ENCODE measurements at regions not wholly inside any gene's neighbourhood (a gene's known extent, or its start where the extent isn't known, plus 50 kb on each side); places are given as distances from the start of the nearest gene placed in this dataset.

GRCh38 chr4:3818371-3818770, 52.2 kb downstream of the ADRA2C start:
- DNase-seq: no peak

DNA sequence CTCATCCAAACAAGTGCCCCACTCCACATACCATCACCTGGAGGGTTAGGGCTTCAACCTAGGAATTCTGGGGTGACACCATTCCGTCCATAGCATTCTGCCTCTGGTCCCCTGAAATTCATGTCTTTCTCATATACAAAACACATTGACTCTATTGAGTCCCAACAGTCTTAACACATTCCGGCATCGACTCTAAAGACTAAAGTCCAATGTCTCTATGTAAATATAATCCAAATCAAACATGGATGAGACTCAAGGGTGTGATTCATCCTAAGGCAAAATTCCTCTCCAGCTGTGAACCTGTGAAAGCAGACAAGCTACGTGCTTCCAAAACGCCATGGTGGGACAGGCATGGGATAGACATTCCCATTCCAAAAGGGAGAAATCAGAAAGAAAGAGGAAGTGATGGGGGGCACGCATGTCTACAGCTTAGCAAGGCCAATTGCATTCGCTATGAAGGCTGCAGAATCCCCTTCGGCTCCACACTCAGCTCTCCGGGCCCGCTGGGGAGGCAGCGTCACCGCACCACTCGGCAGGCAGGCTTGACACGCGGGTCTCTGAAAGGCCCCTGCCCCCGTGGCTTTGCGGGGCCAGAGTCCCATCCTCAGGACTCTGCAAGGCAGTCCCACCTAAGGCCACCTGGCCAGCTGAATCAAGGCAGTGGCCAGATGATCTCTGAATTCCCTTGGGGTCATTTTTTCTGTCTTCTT, 53.2 kb downstream of the ADRA2C start:
- DNase-seq: no peak

DNA sequence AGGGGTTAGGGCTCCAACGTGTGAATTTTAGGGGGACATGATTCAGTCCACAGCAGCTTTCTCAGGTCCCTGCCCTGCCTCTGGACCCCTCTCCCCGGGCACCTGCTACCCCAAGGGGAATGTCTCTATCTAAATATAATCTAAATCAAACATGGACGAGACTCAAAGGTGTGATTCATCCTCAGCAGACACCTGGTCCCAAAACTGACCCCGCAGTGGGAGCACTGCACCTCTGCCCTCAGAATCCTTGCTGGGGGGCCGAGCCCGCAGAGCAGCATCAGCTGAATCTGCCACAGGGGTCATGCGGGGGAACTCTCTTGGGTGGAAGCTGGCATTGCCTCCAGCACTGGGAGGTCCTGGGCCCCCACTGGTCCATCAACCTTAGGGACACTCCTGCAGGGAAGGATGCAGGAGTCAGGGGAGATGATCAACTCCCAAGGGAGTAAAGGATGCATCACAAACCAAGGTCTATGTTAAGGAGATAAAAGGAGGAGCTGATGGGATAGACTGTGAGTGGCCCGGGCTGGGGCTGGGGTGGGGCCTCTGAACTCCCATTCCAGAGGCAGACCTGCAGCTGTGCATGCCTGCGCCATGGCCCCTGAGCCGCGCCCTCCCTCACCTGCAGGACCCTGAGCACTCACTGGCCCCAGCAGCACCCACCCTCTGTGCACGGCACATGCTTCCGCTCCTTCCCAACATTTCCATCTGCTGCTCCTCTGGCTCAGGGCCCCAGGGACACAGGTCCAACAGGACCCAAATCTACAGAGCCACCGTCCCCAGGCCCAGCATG, 54.0 kb downstream of the ADRA2C start:
- DNase-seq: no peak

GRCh38 chr4:3820806-3821579, 54.8 kb downstream of the ADRA2C start:
- no peak for DNase-seq

GRCh38 chr4:3821580-3822229, 55.5 kb downstream of the ADRA2C start:
- DNase-seq: no peak

- DNase-seq: no peak
Measured at GRCh38 chr4:3822230-3822947, 56.2 kb downstream of the ADRA2C start.

- DNase-seq: no peak
Measured at GRCh38 chr4:3823496-3824341, 57.5 kb downstream of the ADRA2C start.

- no peak for DNase-seq
Measured at GRCh38 chr4:3824521-3825270, 58.5 kb downstream of the ADRA2C start.

GRCh38 chr4:3825530-3825929, 59.3 kb downstream of the ADRA2C start:
- no peak for DNase-seq

- no peak for DNase-seq
Measured at GRCh38 chr4:3826247-3827172, 60.3 kb downstream of the ADRA2C start.

DNA sequence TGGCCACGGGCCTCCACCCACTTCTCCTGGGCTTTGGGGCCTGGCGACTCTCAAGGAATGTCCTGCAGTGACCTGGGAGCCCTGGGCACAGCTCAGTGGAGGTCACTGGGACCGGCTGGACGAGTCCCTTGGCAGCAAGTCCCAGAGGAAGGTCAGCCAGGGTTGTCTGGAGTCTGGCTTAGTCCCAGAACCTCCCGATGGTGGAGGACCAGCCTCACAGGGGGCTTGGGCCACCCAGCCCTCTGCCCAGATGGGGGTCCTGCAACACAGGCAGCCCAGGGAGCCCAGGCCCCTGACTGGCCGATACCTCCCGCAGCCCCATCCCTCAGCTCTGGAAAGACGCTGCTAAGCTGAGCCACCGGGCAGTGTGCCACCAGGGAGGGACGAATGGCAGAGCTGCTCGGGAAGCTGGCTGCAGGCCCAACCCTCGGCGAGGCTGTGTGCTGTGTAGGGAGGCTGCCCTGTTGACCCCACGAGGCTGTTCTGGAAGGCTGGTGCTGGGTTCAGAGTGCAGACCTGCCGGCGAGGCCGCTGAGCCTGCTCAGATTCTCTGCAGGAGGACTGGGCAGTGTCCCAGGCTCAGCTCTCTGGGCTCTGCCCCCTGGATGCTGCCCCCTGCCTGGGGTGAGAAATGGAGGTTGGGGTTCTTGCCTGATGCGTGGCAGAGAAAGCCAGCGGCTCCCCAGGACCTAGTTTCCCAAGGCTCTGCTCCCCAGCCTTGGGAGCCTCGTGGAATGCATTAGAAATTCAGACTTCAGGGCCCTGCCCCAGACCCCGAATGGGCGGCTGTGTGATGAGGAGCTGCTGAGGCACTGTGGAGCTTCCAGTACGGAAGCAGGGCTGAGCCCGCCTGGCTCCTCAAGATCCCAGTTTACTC, 61.7 kb downstream of the ADRA2C start:
- DNase-seq: no peak

GRCh38 chr4:3828546-3828945, 62.4 kb downstream of the ADRA2C start:
- no peak for DNase-seq

GRCh38 chr4:3829211-3829955, 63.2 kb downstream of the ADRA2C start:
- no peak for DNase-seq

DNA sequence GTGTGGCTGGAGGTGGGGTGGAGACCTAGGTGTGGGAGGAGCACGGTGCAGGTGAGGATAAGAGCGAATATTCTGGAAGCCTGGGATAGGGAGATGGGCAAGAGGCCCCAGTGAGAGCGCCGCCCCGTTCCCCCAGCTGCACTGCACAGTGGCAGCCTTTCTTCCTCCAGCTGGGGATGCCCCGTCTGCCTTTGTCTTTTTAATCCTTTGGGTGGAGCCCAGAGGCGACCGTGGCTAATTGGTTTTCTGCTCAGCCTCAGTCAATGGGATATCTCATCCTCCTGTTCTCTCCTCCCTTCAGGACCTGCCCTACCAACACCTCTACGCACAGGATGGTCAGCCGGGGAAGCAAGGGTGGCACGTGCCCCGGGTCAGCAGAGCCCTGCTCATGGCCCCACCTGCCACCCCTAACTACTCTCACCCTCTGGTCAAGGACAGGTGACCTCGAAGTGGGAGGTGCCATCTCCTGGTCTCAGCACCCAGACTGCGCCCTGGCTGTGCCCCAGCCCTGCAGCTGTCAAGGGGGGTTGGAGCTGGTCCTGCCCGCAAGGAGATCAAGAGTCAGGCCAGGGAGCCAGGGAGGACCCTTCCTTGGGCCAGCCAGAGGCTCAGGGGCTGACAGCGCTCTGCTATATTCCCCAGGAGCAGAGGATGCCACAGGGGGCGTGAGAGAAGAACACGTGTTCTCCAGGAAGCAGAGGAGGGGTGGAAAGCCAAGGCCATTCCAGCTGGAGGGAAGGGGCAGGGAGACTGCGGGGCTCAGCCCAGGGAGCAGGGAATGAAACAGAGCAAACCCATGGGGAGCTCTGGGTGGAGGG, 64.0 kb downstream of the ADRA2C start:
- DNase-seq: no peak

GRCh38 chr4:3830774-3831528, 64.8 kb downstream of the ADRA2C start:
- DNase-seq: no peak

- no peak for DNase-seq
Measured at GRCh38 chr4:3831529-3832150, 65.5 kb downstream of the ADRA2C start.

All from CD4-positive, alpha-beta T cell treated with Interleukin-12 subunit alpha and Interleukin-12 subunit beta, for 1 hour (primary cell).